MM.1S (cell line): ENCODE measurements at regions not wholly inside any gene's neighbourhood (a gene's known extent, or its start where the extent isn't known, plus 50 kb on each side); places are given as distances from the start of the nearest gene placed in this dataset.

Experiments used
- DNase-seq: peaks from one replicate; pipeline ENCODE4 v3.0.0-alpha.2; 2015
- H2AFZ ChIP-seq: fragments of 300-600 bp; sonication (generic); 2 replicates; pipeline ENCODE4 v1.6.0; 2016; ENCODE audit warnings: antibody characterized with exemption, low read length
- H3F3A ChIP-seq: fragments of 300-600 bp; sonication (generic); 2 replicates; pipeline ENCODE4 v1.6.1; 2016; ENCODE audit warnings: mild to moderate bottlenecking, antibody characterized with exemption, low read length, moderate library complexity, mixed read lengths; ENCODE audit not compliant: insufficient read depth
- H3K27ac ChIP-seq: fragments of 300-600 bp; sonication (generic); 2 replicates; pipeline ENCODE4 v1.5.1; 2016; ENCODE audit warnings: mild to moderate bottlenecking, low read length
- H3K27me3 ChIP-seq: fragments of 300-600 bp; sonication (generic); replicated peaks from 2 replicates; pipeline ENCODE4 v1.6.0; 2016; ENCODE audit warnings: low read length; ENCODE audit not compliant: insufficient read depth
- H3K36me3 ChIP-seq: fragments of 300-600 bp; sonication (generic); replicated peaks from 2 replicates; pipeline ENCODE4 v1.6.1; 2016; ENCODE audit warnings: mild to moderate bottlenecking, low read length, mixed read lengths; ENCODE audit not compliant: insufficient read depth
- H3K4me1 ChIP-seq: fragments of 300-600 bp; sonication (generic); 2 replicates; pipeline ENCODE4 v1.6.1; 2016; ENCODE audit warnings: low read length, mixed read lengths
- H3K4me2 ChIP-seq: fragments of 300-600 bp; sonication (generic); 2 replicates; pipeline ENCODE4 v1.6.0; 2016; ENCODE audit warnings: low read depth, low read length
- H3K4me3 ChIP-seq: fragments of 300-600 bp; sonication (generic); 2 replicates; pipeline ENCODE4 v1.5.1; 2016; ENCODE audit warnings: low read length, mixed read lengths
- H3K79me2 ChIP-seq: fragments of 300-600 bp; sonication (generic); 2 replicates; pipeline ENCODE4 v1.6.1; 2016; ENCODE audit warnings: mixed run types, low read length, mixed read lengths
- H3K9ac ChIP-seq: fragments of 300-600 bp; sonication (generic); 2 replicates; pipeline ENCODE4 v1.6.1; 2016; ENCODE audit warnings: low read length, mixed read lengths
- H3K9me2 ChIP-seq: fragments of 300-600 bp; sonication (generic); replicated peaks from 2 replicates; pipeline ENCODE4 v1.6.1; 2016; ENCODE audit warnings: mild to moderate bottlenecking, low read length, mixed read lengths; ENCODE audit not compliant: insufficient read depth
- H3K9me3 ChIP-seq: fragments of 300-600 bp; sonication (generic); replicated peaks from 2 replicates; pipeline ENCODE4 v1.6.1; 2016; ENCODE audit warnings: mild to moderate bottlenecking, low read length, mixed read lengths; ENCODE audit not compliant: insufficient read depth
- H4K20me1 ChIP-seq: fragments of 300-600 bp; sonication (generic); 2 replicates; pipeline ENCODE4 v1.6.1; 2016; ENCODE audit warnings: mild to moderate bottlenecking, low read length, moderate library complexity, mixed read lengths; ENCODE audit not compliant: insufficient read depth
- CTCF ChIP-seq: fragments of 300-600 bp; sonication (generic); IDR thresholded peaks from 2 replicates; pipeline ENCODE4 v1.5.1; 2016; ENCODE audit warnings: antibody characterized with exemption, low read length, mixed read lengths
- EZH2 ChIP-seq: fragments of 300-600 bp; sonication (generic); optimal IDR thresholded peaks from 2 replicates; pipeline ENCODE3; 2017; ENCODE audit warnings: low read depth, mild to moderate bottlenecking, antibody characterized with exemption, low read length, mixed read lengths
- EZH2phosphoT487 ChIP-seq: fragments of 300-600 bp; sonication (generic); IDR thresholded peaks from 2 replicates; pipeline ENCODE4 v1.6.1; 2018; ENCODE audit warnings: antibody characterized with exemption, low read length

GRCh38 chr1:229756666-229757065 is 130.6 kb downstream of the URB2 start:
- no peak for TF ChIP-seq CTCF
- no peak for TF ChIP-seq EZH2
- no peak for TF ChIP-seq EZH2phosphoT487
- peak; percentile 12 for DNase-seq
- no peaks in the 10 kb centered on the region for H3K9me2 ChIP-seq
- H3K36me3 ChIP-seq, result no peaks in the 10 kb centered on the region
- no peaks in the 10 kb centered on the region for H3K27me3 ChIP-seq
- H3K27ac ChIP-seq, result no peak overlapping the region
- no peaks in the 10 kb centered on the region for H3K79me2 ChIP-seq
- H3K9ac ChIP-seq, result no peak overlapping the region
- no peak overlapping the region for H3K4me3 ChIP-seq
- 0 out of 2 replicates have a peak, but pooled peaks cover 3% of the 10 kb centered on the region for H3F3A ChIP-seq
- H3K9me3 ChIP-seq, result no peaks in the 10 kb centered on the region
- no peak overlapping the region for H2AFZ ChIP-seq
- no peak overlapping the region for H3K4me2 ChIP-seq
- no peaks in the 10 kb centered on the region for H4K20me1 ChIP-seq
- H3K4me1 ChIP-seq, result peaks cover 13% of the 10 kb centered on the region

GRCh38 chr1:229757226-229757625 is 131.2 kb downstream of the URB2 start:
- Histone ChIP-seq H3K9ac (no peak overlapping the region), H4K20me1 (no peaks in the 10 kb centered on the region), H3K36me3 (no peaks in the 10 kb centered on the region), H3K27me3 (no peaks in the 10 kb centered on the region), H3K79me2 (no peaks in the 10 kb centered on the region), H3K27ac (no peak overlapping the region), H3K9me2 (no peaks in the 10 kb centered on the region), H3K4me2 (no peak overlapping the region), H2AFZ (no peak overlapping the region), H3K9me3 (no peaks in the 10 kb centered on the region), H3K4me1 (peaks cover 13% of the 10 kb centered on the region), H3K4me3 (no peak overlapping the region), H3F3A (0 out of 2 replicates have a peak, but pooled peaks cover 3% of the 10 kb centered on the region)
- DNase-seq, result no peak
- TF ChIP-seq CTCF (no peak), EZH2 (no peak), EZH2phosphoT487 (no peak)

- no peaks in the 10 kb centered on the region for H3K79me2 ChIP-seq
- TF ChIP-seq EZH2, result no peak
- no peak for TF ChIP-seq CTCF
- TF ChIP-seq EZH2phosphoT487, result no peak
- H3K27ac ChIP-seq, result no peak overlapping the region
- no peaks in the 10 kb centered on the region for H3K36me3 ChIP-seq
- no peaks in the 10 kb centered on the region for H3K9me3 ChIP-seq
- DNase-seq, result no peak
- H3K9ac ChIP-seq, result no peak overlapping the region
- H3F3A ChIP-seq, result 0 out of 2 replicates have a peak, but pooled peaks cover 3% of the 10 kb centered on the region
- H3K27me3 ChIP-seq, result no peaks in the 10 kb centered on the region
- no peaks in the 10 kb centered on the region for H4K20me1 ChIP-seq
- H3K9me2 ChIP-seq, result no peaks in the 10 kb centered on the region
- no peak overlapping the region for H3K4me3 ChIP-seq
- peaks cover 13% of the 10 kb centered on the region for H3K4me1 ChIP-seq
- H3K4me2 ChIP-seq, result no peak overlapping the region
- H2AFZ ChIP-seq, result no peak overlapping the region
Observed at GRCh38 chr1:229758101-229759036, 132.3 kb downstream of the URB2 start.
